H1 (cell line): ENCODE measurements at regions not wholly inside any gene's neighbourhood (a gene's known extent, or its start where the extent isn't known, plus 50 kb on each side); places are given as distances from the start of the nearest gene placed in this dataset.

Experiments
- CTCF ChIA-PET: fragments of 300-600 bp; sonication (Branson Sonifier 250); formaldehyde crosslinking; loops from one replicate; lab custom pipeline; 2021; ENCODE audit not compliant: partially characterized antibody; lab: Charles Lee
- POLR2A ChIA-PET: fragments of 300-600 bp; sonication (Branson Sonifier 250); formaldehyde crosslinking; loops from one replicate; lab custom pipeline; 2021; ENCODE audit warnings: inconsistent platforms; ENCODE audit not compliant: partially characterized antibody; lab: Charles Lee
- DNase-seq, 2 experiments: peaks; one replicate each; pipeline versions ENCODE4 v3.0.0 to v3.0.0-alpha.2; 2010 to 2022; ENCODE audit warnings: low spot score in 2 of 2, low read depth in 1 of 2, mixed read lengths in 1 of 2
- FAIRE-seq: peaks from 2 replicates; lab custom pipeline; 2011; peaks lifted over from hg19 to GRCh38; lab: Jason Lieb, UNC
- H2AFZ ChIP-seq: 2 replicates; pipeline ENCODE4 v1.8.1; 2012; ENCODE audit warnings: low read length, inconsistent platforms
- H2AK5ac ChIP-seq: 2 replicates; pipeline ENCODE4 v1.6.1; 2013; ENCODE audit warnings: low read depth, low read length
- H2BK120ac ChIP-seq: replicated peaks from 2 replicates; pipeline ENCODE3; 2013; ENCODE audit warnings: low read depth, low read length, inconsistent platforms
- H2BK12ac ChIP-seq: 2 replicates; pipeline ENCODE4 v1.6.1; 2013; ENCODE audit warnings: low read depth, low read length
- H2BK15ac ChIP-seq: 2 replicates; pipeline ENCODE4 v1.6.1; 2013; ENCODE audit warnings: low read length
- H2BK20ac ChIP-seq: 2 replicates; pipeline ENCODE4 v1.6.1; 2013; ENCODE audit warnings: low read length
- H2BK5ac ChIP-seq: 2 replicates; pipeline ENCODE4 v1.6.1; 2013; ENCODE audit warnings: low read depth, low read length
- H3K14ac ChIP-seq: 2 replicates; pipeline ENCODE4 v1.6.1; 2013; ENCODE audit warnings: inconsistent platforms; ENCODE audit not compliant: insufficient read length
- H3K18ac ChIP-seq: 2 replicates; pipeline ENCODE4 v1.6.1; 2013; ENCODE audit warnings: low read length; ENCODE audit errors: extremely low read depth
- H3K23ac ChIP-seq: 2 replicates; pipeline ENCODE4 v1.6.1; 2013; ENCODE audit warnings: inconsistent platforms; ENCODE audit not compliant: insufficient read length
- H3K23me2 ChIP-seq: 2 replicates; pipeline ENCODE4 v1.6.1; 2013; ENCODE audit warnings: low read depth, low read length
- H3K27ac ChIP-seq: 2 replicates; pipeline ENCODE4 v1.6.1; 2011; ENCODE audit warnings: low read depth, low read length, inconsistent platforms
- H3K27me3 ChIP-seq, 4 experiments: replicated peaks in 1 of 4; 1 replicate in 1 of 4; 2 replicates in 3 of 4; pipeline versions ENCODE4 v1.6.1 to v1.8.1; 2011 to 2013; ENCODE audit warnings: low read length in 3 of 4, mild to moderate bottlenecking in 3 of 4, inconsistent platforms in 2 of 4, mixed read lengths in 2 of 4, moderate library complexity in 1 of 4; ENCODE audit not compliant: control insufficient read depth in 3 of 4, insufficient read depth in 3 of 4; ENCODE audit errors: extremely low read depth in 1 of 4
- H3K36me3 ChIP-seq, 4 experiments: 2 replicates each; pipeline versions ENCODE4 v1.6.1 to v1.8.1; 2011 to 2013; ENCODE audit warnings: mild to moderate bottlenecking in 4 of 4, low read length in 3 of 4, moderate library complexity in 2 of 4, control low read depth in 1 of 4, inconsistent platforms in 1 of 4; ENCODE audit not compliant: insufficient read depth in 4 of 4, control insufficient read depth in 2 of 4
- H3K4ac ChIP-seq: replicated peaks from 2 replicates; pipeline ENCODE3; 2013; ENCODE audit warnings: low read length, low read depth, mixed read lengths, inconsistent platforms; ENCODE audit not compliant: insufficient read length
- H3K4me1 ChIP-seq, 4 experiments: replicated peaks in 1 of 4; 1 replicate in 1 of 4; 2 replicates in 3 of 4; pipeline versions ENCODE4 v1.6.1 to v1.8.1; 2011 to 2013; ENCODE audit warnings: low read length in 3 of 4, inconsistent platforms in 2 of 4, mixed read lengths in 1 of 4; ENCODE audit not compliant: insufficient read depth in 4 of 4, control insufficient read depth in 3 of 4
- H3K4me2 ChIP-seq, 2 experiments: 2 replicates each; pipeline versions ENCODE4 v1.6.1 to v1.8.1; 2011 to 2013; ENCODE audit warnings: low read depth in 2 of 2, low read length in 2 of 2, control low read depth in 1 of 2, inconsistent platforms in 1 of 2, mild to moderate bottlenecking in 1 of 2; ENCODE audit not compliant: insufficient read depth in 1 of 2
- H3K4me3 ChIP-seq, 4 experiments: fragments of 200-600, 300-600 bp in 1 of 4; sonication (generic), shearing (Covaris generic), sonication (Bioruptor Twin) in 1 of 4; 2 replicates each; pipeline versions ENCODE4 v1.5.1 to v1.8.1; 2011 to 2016; ENCODE audit warnings: low read length in 4 of 4, low read depth in 3 of 4, control low read depth in 2 of 4, inconsistent platforms in 2 of 4, mild to moderate bottlenecking in 2 of 4, mixed read lengths in 1 of 4, moderate library complexity in 1 of 4; ENCODE audit not compliant: insufficient read depth in 2 of 4; ENCODE audit errors: extremely low read depth in 1 of 4
- H3K56ac ChIP-seq: replicated peaks from 2 replicates; pipeline ENCODE3; 2013; ENCODE audit warnings: low read depth, mild to moderate bottlenecking, mixed read lengths, low read length, inconsistent platforms; ENCODE audit not compliant: insufficient read length
- H3K79me1 ChIP-seq: 2 replicates; pipeline ENCODE4 v1.6.1; 2013; ENCODE audit warnings: low read depth, low read length, control low read depth
- H3K79me2 ChIP-seq, 2 experiments: 2 replicates each; pipeline versions ENCODE4 v1.6.1 to v1.8.1; 2012 to 2013; ENCODE audit warnings: low read length in 2 of 2, mild to moderate bottlenecking in 2 of 2, inconsistent platforms in 1 of 2; ENCODE audit not compliant: insufficient read depth in 2 of 2, control insufficient read depth in 1 of 2
- H3K9ac ChIP-seq, 4 experiments: replicated peaks in 1 of 4; 1 replicate in 1 of 4; 2 replicates in 3 of 4; pipeline versions ENCODE4 v1.6.1 to v1.8.1; 2011 to 2013; ENCODE audit warnings: low read depth in 3 of 4, low read length in 3 of 4, control low read depth in 2 of 4, mild to moderate bottlenecking in 2 of 4, moderate library complexity in 2 of 4, inconsistent platforms in 1 of 4; ENCODE audit errors: extremely low read depth in 1 of 4
- H3K9me3 ChIP-seq, 2 experiments: 2 replicates each; pipeline versions ENCODE4 v1.6.1 to v1.8.1; 2012 to 2013; ENCODE audit warnings: mild to moderate bottlenecking in 2 of 2, moderate library complexity in 2 of 2, control low read depth in 1 of 2, inconsistent platforms in 1 of 2, low read depth in 1 of 2, low read length in 1 of 2, mixed read lengths in 1 of 2; ENCODE audit not compliant: insufficient read depth in 2 of 2
- H4K20me1 ChIP-seq, 2 experiments: replicated peaks in 1 of 2; 2 replicates each; pipeline versions ENCODE3 to v1.8.1; 2011 to 2013; ENCODE audit warnings: inconsistent platforms in 2 of 2, low read length in 2 of 2, mild to moderate bottlenecking in 1 of 2; ENCODE audit not compliant: insufficient read depth in 2 of 2, control insufficient read depth in 1 of 2
- H4K5ac ChIP-seq: 2 replicates; pipeline ENCODE4 v1.6.1; 2013; ENCODE audit warnings: low read length, low read depth, mixed read lengths, inconsistent platforms; ENCODE audit not compliant: insufficient read length
- H4K8ac ChIP-seq: 2 replicates; pipeline ENCODE4 v1.8.0; 2013; ENCODE audit warnings: mild to moderate bottlenecking, moderate library complexity, low read length, inconsistent platforms; ENCODE audit not compliant: insufficient read depth; ENCODE audit errors: extremely low read depth
- H4K91ac ChIP-seq: replicated peaks from 2 replicates; pipeline ENCODE3; 2013; ENCODE audit warnings: low read length, mixed read lengths, inconsistent platforms; ENCODE audit not compliant: insufficient read length
- CHD2 ChIP-seq: IDR thresholded peaks from 2 replicates; pipeline ENCODE4 v1.6.1; 2012; ENCODE audit warnings: low read length, improper control_type of control experiment
- KDM4A ChIP-seq: IDR thresholded peaks from one replicate; pipeline ENCODE4 v1.7.1; 2012; ENCODE audit warnings: low read depth, mild to moderate bottlenecking, moderate library complexity, low read length, inconsistent platforms; ENCODE audit not compliant: severe bottlenecking
- NRF1 ChIP-seq: IDR thresholded peaks from 2 replicates; pipeline ENCODE4 v1.6.1; 2011; ENCODE audit warnings: mild to moderate bottlenecking, low read depth, low read length, improper control_type of control experiment
- SP2 ChIP-seq: IDR thresholded peaks from 2 replicates; pipeline ENCODE4 v1.6.1; 2012; ENCODE audit warnings: mild to moderate bottlenecking, low read length, inconsistent platforms
- WGBS, 2 experiments: shearing (Covaris generic) in 1 of 2; methylation state at CpG; one replicate each; pipeline versions ENCODE4 v1.1.6 to v1.1.7; 2013 to 2015; ENCODE audit warnings: low lambda C conversion rate in 2 of 2, mixed read lengths in 2 of 2, inconsistent platforms in 1 of 2, low coverage in 1 of 2, missing lambda C conversion rate in 1 of 2; ENCODE audit not compliant: insufficient replicate concordance in 2 of 2, insufficient coverage in 1 of 2, insufficient read length in 1 of 2; ENCODE audit errors: extremely low coverage in 1 of 2, missing lambda C conversion rate in 1 of 2; 5-methylcytosine and 5-hydroxymethylcytosine counted together
- TF ChIP-seq, protein P1 (sequence below), 3 experiments: IDR thresholded peaks; 1 replicate in 2 of 3; 2 replicates in 1 of 3; pipeline versions ENCODE4 v1.5.1 to v1.6.1; 2011; ENCODE audit warnings: low read length in 3 of 3, mild to moderate bottlenecking in 3 of 3, inconsistent platforms in 2 of 3, low read depth in 1 of 3, moderate library complexity in 1 of 3; ENCODE audit not compliant: insufficient read depth in 1 of 3; ENCODE audit errors: control extremely low read depth in 1 of 3
- TF ChIP-seq, protein P2 (sequence below): IDR thresholded peaks from 2 replicates; pipeline ENCODE4 v1.6.1; 2012; ENCODE audit warnings: inconsistent platforms

DNA sequence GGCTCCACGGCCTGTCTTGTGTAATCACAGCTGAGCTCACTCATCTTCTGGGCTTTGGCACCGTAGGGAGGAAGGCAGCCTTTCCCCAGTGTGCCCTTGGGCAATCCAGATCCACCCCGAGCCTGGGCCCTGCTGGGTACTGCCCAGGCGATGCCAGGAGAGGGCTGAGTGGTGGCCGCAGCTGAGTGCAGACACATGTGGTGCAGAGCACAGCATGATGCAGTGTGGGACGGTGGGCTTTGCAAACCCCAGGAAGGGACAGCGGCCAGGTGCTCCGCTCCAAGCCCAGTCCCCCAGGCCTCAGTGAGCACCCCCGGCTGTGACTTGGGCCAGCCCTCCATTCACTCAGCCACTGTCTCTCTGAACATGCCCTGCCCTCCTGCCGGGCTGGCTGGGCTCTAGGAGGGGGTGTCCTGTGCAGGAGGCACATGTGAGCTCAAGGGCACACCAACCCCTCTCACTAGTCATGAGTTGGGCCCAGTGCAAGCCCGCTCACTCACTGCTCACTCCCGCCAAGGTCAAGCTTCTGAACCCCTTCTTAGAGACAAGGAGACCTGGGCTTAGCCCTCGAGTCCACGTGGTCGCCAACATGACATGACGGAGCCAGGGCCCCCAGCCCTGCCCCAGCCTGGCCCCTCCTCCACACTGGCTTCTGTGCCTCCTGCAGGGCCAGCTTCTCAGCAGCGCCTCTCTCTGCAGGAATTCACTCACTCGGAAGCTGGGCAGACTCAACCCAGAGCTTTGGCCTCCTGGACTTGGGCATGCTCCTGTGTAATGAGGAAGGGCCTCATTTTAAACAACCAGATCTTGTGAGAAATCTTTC lies 77.5 kb upstream of the INSIG1 start:
- H3K18ac ChIP-seq, result peak overlapping the region; percentile 48; the same call in 1 of the 2 replicates
- no peaks in the 10 kb centered on the region for H3K36me3 ChIP-seq
- H3K4ac ChIP-seq, result no peak overlapping the region
- no peak overlapping the region for H3K56ac ChIP-seq
- no peak overlapping the region; a peak in 1 of 4 replicates for H3K4me2 ChIP-seq
- H3K9me3 ChIP-seq, result no peaks in the 10 kb centered on the region
- TF ChIP-seq, protein P1, sequence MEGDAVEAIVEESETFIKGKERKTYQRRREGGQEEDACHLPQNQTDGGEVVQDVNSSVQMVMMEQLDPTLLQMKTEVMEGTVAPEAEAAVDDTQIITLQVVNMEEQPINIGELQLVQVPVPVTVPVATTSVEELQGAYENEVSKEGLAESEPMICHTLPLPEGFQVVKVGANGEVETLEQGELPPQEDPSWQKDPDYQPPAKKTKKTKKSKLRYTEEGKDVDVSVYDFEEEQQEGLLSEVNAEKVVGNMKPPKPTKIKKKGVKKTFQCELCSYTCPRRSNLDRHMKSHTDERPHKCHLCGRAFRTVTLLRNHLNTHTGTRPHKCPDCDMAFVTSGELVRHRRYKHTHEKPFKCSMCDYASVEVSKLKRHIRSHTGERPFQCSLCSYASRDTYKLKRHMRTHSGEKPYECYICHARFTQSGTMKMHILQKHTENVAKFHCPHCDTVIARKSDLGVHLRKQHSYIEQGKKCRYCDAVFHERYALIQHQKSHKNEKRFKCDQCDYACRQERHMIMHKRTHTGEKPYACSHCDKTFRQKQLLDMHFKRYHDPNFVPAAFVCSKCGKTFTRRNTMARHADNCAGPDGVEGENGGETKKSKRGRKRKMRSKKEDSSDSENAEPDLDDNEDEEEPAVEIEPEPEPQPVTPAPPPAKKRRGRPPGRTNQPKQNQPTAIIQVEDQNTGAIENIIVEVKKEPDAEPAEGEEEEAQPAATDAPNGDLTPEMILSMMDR (IDR thresholded peaks at IDR 0.05; ENCODE audit: control extremely low read depth in 1 of 3, insufficient read depth in 1 of 3, low read depth in 1 of 3, low read length in 3 of 3), result 0 out of 4 replicates have a peak, but pooled peaks of 1 of the 3 experiments have one; percentile 8
- TF ChIP-seq KDM4A (no peak), CHD2 (no peak), NRF1 (no peak), SP2 (no peak)
- TF ChIP-seq, protein P2, sequence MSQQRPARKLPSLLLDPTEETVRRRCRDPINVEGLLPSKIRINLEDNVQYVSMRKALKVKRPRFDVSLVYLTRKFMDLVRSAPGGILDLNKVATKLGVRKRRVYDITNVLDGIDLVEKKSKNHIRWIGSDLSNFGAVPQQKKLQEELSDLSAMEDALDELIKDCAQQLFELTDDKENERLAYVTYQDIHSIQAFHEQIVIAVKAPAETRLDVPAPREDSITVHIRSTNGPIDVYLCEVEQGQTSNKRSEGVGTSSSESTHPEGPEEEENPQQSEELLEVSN, result peak; percentile 24; the same call in 1 of the 2 replicates
- H2BK20ac ChIP-seq, result no peak overlapping the region
- H3K23me2 ChIP-seq, result no peaks in the 10 kb centered on the region
- no peaks in the 10 kb centered on the region for H4K20me1 ChIP-seq
- H3K23ac ChIP-seq, result no peak overlapping the region
- H2AK5ac ChIP-seq, result no peak overlapping the region
- no peak overlapping the region; the same call in 1 of the 2 replicates for H4K8ac ChIP-seq
- H3K9ac ChIP-seq, result no peak overlapping the region
- H4K5ac ChIP-seq, result no peak overlapping the region
- no peak overlapping the region for H3K4me3 ChIP-seq
- FAIRE-seq (no peak), DNase-seq (no peak)
- H3K79me1 ChIP-seq, result no peaks in the 10 kb centered on the region
- 84% methylated on average over 16 of the region's 18 CpGs; no CpG with 5 or more reads in 1 of the 2 experiments for WGBS, 2 experiments
- 0 out of 2 replicates have a peak overlapping the region, but pooled peaks have one; percentile 61 for H2BK15ac ChIP-seq
- H4K91ac ChIP-seq, result peak overlapping the region; percentile 20
- no peak overlapping the region; the same call in 1 of the 2 replicates for H3K27ac ChIP-seq
- H3K27me3 ChIP-seq, result peaks cover 0 to 3% (median 0%) of the 10 kb centered on the region in 4 experiments; a peak in 2 of 7 replicates
- no peak overlapping the region for H2BK12ac ChIP-seq
- H3K79me2 ChIP-seq, result no peaks in the 10 kb centered on the region
- H3K4me1 ChIP-seq, result peaks cover 0 to 15% (median 6%) of the 10 kb centered on the region in 4 experiments; a peak in 6 of 7 replicates
- ChIA-PET CTCF (interaction anchor here (1.2 to 2.5 kb wide), 5 partner anchors 11 to 323 kb away, joined by 3 to 6 read pairs (median 4); no protein-coding TSS in a partner anchor), POLR2A (no interaction called here)
- peak overlapping the region; percentile 25 for H2BK120ac ChIP-seq
- H3K14ac ChIP-seq, result no peak overlapping the region
- H2AFZ ChIP-seq, result no peak overlapping the region
- H2BK5ac ChIP-seq, result 0 out of 2 replicates have a peak overlapping the region, but pooled peaks have one; percentile 44
